Adrenal gland (tissue), 5 donors: ENCODE measurements at regions not wholly inside any gene's neighbourhood (a gene's known extent, or its start where the extent isn't known, plus 50 kb on each side); places are given as distances from the start of the nearest gene placed in this dataset.

Source experiments
- CTCF ChIP-seq, 6 experiments: fragments of 450-650 bp in 4 of 6; fragments of 200-600 bp in 2 of 6; sonication (generic) in 1 of 6; IDR thresholded peaks; 1 replicate in 5 of 6; 2 replicates in 1 of 6; pipeline versions ENCODE4 v1.5.1 to v1.8.0; 2016 to 2021; ENCODE audit warnings: antibody characterized with exemption in 6 of 6, mild to moderate bottlenecking in 2 of 6, moderate library complexity in 1 of 6
- POLR2A ChIP-seq, 2 donors: fragments of 450-650 bp; IDR thresholded peaks; one replicate each; pipeline ENCODE4 v1.6.1; 2017; ENCODE audit warnings: antibody characterized with exemption in 2 of 2, mild to moderate bottlenecking in 2 of 2, moderate library complexity in 1 of 2
- donor health status: DM: no; HTN: no; CAD: no.

GRCh38 chr6:8215631-8216030 lies 113.3 kb upstream of the EEF1E1 start:
- TF ChIP-seq CTCF (IDR thresholded peaks at IDR 0.05) = no peak
- no peak for TF ChIP-seq POLR2A (IDR thresholded peaks at IDR 0.05)
